NB4 (cell line): ENCODE measurements at regions not wholly inside any gene's neighbourhood (a gene's known extent, or its start where the extent isn't known, plus 50 kb on each side); places are given as distances from the start of the nearest gene placed in this dataset.

Experiments used
- CTCF ChIP-seq: IDR thresholded peaks from one replicate; pipeline ENCODE4 v1.5.1; 2012; ENCODE audit warnings: low read depth, low read length
- MAX ChIP-seq: IDR thresholded peaks from 2 replicates; pipeline ENCODE4 v1.6.1; 2011; ENCODE audit warnings: low read depth, low read length
- MYC ChIP-seq: IDR thresholded peaks from 2 replicates; pipeline ENCODE4 v1.6.1; 2011; ENCODE audit warnings: low read depth, low read length
- POLR2A ChIP-seq: IDR thresholded peaks from 2 replicates; pipeline ENCODE4 v1.6.1; 2011; ENCODE audit warnings: mild to moderate bottlenecking; ENCODE audit not compliant: insufficient read length; ENCODE audit errors: extremely low read depth

- TF ChIP-seq CTCF, result no peak
- no peak for TF ChIP-seq MAX
- TF ChIP-seq POLR2A, result no peak
- TF ChIP-seq MYC, result no peak
These were observed 224.1 kb upstream of the EGLN3 start for GRCh38 chr14:34174973-34175372.
